GM23248 (cell line): ENCODE measurements at regions not wholly inside any gene's neighbourhood (a gene's known extent, or its start where the extent isn't known, plus 50 kb on each side); places are given as distances from the start of the nearest gene placed in this dataset.

ENCODE experiments used
- EZH2 ChIP-seq: fragments of 200-600 bp; sonication (generic); IDR thresholded peaks from 2 replicates; pipeline ENCODE4 v1.6.1; 2018; ENCODE audit warnings: antibody characterized with exemption, mild to moderate bottlenecking; ENCODE audit not compliant: insufficient read depth, poor library complexity, severe bottlenecking
- EZH2phosphoT487 ChIP-seq: fragments of 200-600 bp; sonication (generic); IDR thresholded peaks from 2 replicates; pipeline ENCODE4 v1.6.1; 2018; ENCODE audit warnings: antibody characterized with exemption, moderate library complexity, mild to moderate bottlenecking, low read depth; ENCODE audit not compliant: insufficient read depth

- TF ChIP-seq EZH2 (no peak), EZH2phosphoT487 (no peak)
Observed at GRCh38 chr9:107933097-107933496, 443.5 kb upstream of the KLF4 start.
